ENCODE measurements at regions not wholly inside any gene's neighbourhood (a gene's known extent, or its start where the extent isn't known, plus 50 kb on each side); places are given as distances from the start of the nearest gene placed in this dataset.

DNA sequence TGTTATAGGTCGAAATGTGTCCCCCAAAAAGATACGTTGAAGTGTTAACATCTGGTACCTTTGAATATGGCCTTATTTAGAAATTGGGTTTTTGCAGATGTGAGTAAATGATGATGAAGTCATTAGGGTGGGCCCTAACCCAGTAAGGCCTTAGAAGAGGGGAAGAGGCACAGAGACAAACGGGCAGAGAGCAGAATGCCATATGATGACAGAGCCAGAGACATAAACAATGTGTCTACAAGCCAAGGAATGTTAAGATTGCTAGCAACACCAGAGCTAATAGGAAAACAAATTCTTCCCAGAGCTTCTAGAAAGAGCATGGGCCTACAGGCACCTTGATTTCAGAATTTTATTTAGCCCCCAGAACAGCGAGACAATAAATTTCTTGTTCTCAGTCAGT lies 693.1 kb upstream of the NECTIN3 start:
- no peak for TF ChIP-seq REST (IDR thresholded peaks at IDR 0.05; ENCODE audit: borderline replicate concordance)
- TF ChIP-seq POLR2AphosphoS5 (IDR thresholded peaks at IDR 0.05): no peak
